Type B pancreatic cell (in vitro differentiated cells): ENCODE measurements at regions not wholly inside any gene's neighbourhood (a gene's known extent, or its start where the extent isn't known, plus 50 kb on each side); places are given as distances from the start of the nearest gene placed in this dataset.

Experiments used
- DNase-seq: peaks from one replicate; pipeline ENCODE4 v3.0.0; 2021; ENCODE audit warnings: mixed read lengths; ENCODE audit not compliant: unreplicated experiment; ENCODE audit errors: extremely low spot score
- H3K27ac Mint-ChIP-seq: 2 replicates; pipeline ENCODE4 v1.8.0; 2021; ENCODE audit warnings: mild to moderate bottlenecking, mixed read lengths
- H3K27me3 Mint-ChIP-seq: 2 replicates; pipeline ENCODE4 v1.8.0; 2021; ENCODE audit warnings: mixed read lengths
- H3K36me3 Mint-ChIP-seq: 2 replicates; pipeline ENCODE4 v1.8.0; 2021; ENCODE audit warnings: mixed read lengths
- H3K4me1 Mint-ChIP-seq: one replicate; pipeline ENCODE4 v1.8.0; 2021; ENCODE audit warnings: mixed read lengths; ENCODE audit not compliant: unreplicated experiment
- H3K4me3 Mint-ChIP-seq: 2 replicates; pipeline ENCODE4 v1.8.0; 2021; ENCODE audit warnings: mild to moderate bottlenecking, mixed read lengths
- H3K9me3 Mint-ChIP-seq: 2 replicates; pipeline ENCODE4 v1.8.0; 2021; ENCODE audit warnings: mixed read lengths
- TF ChIP-seq, protein P1 (sequence below): fragments of 200-600 bp; sonication (generic); conservative IDR thresholded peaks from 2 replicates; pipeline ENCODE4 v1.5.0; 2021; ENCODE audit warnings: antibody characterized with exemption, mild to moderate bottlenecking

DNA sequence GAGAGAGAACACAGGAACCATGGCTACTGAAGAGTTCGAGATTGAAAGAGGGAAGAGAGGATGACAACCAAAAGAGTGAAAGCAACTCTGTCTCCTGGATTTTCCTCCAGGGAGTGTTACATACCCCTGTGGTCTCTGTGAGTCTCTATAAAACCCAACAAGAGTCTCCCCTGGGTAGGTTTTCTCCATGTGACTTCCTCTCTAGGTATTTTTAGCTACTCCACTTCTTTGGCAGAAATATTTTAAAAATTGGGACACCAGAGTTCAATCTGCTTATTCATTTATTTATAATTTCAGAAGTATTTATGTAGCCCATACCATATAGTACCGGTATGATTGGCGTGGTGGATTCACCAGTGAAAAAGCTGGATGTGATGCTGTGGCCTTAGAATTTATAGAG is 671.7 kb upstream of the NR2F2 start:
- Mint-ChIP-seq H3K9me3 (no peaks in the 10 kb centered on the region), H3K4me3 (no peak overlapping the region), H3K4me1 (peaks cover 8% of the 10 kb centered on the region), H3K36me3 (no peaks in the 10 kb centered on the region), H3K27me3 (no peaks in the 10 kb centered on the region), H3K27ac (no peak overlapping the region)
- TF ChIP-seq, protein P1, sequence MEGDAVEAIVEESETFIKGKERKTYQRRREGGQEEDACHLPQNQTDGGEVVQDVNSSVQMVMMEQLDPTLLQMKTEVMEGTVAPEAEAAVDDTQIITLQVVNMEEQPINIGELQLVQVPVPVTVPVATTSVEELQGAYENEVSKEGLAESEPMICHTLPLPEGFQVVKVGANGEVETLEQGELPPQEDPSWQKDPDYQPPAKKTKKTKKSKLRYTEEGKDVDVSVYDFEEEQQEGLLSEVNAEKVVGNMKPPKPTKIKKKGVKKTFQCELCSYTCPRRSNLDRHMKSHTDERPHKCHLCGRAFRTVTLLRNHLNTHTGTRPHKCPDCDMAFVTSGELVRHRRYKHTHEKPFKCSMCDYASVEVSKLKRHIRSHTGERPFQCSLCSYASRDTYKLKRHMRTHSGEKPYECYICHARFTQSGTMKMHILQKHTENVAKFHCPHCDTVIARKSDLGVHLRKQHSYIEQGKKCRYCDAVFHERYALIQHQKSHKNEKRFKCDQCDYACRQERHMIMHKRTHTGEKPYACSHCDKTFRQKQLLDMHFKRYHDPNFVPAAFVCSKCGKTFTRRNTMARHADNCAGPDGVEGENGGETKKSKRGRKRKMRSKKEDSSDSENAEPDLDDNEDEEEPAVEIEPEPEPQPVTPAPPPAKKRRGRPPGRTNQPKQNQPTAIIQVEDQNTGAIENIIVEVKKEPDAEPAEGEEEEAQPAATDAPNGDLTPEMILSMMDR, result no peak
- no peak for DNase-seq

GRCh38 chr15:95659656-95660055 is 670.8 kb upstream of the NR2F2 start:
- Mint-ChIP-seq H3K27ac (no peak overlapping the region), H3K9me3 (no peaks in the 10 kb centered on the region)
- TF ChIP-seq, protein P1, result no peak

DNA sequence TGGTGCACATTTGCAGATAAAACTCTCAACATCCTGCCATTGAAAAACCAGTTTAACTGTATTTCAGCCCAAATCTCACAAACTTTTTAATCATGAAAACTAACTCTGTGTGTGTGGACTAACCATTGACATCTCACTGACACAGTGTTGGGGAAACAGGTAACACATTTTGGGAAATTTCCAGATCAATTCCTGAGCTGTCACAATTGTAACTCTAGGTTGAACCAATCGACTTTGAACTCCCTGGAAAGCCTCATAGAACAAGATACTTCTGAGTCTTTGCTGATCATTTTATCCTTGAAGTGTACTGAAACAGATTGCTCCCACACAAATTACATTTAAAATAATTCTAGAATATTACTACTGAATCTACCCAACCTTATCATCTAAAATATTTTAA is 667.9 kb upstream of the NR2F2 start:
- no peak overlapping the region for H3K27ac Mint-ChIP-seq
- no peaks in the 10 kb centered on the region for H3K27me3 Mint-ChIP-seq
- no peak for DNase-seq
- TF ChIP-seq, protein P1, result no peak
- peaks cover 15% of the 10 kb centered on the region for H3K4me1 Mint-ChIP-seq
- no peak overlapping the region for H3K4me3 Mint-ChIP-seq
- no peaks in the 10 kb centered on the region for H3K9me3 Mint-ChIP-seq
- no peaks in the 10 kb centered on the region for H3K36me3 Mint-ChIP-seq

More at GRCh38 chr15:95659656-95660055, 670.8 kb upstream of the NR2F2 start:
- H3K36me3 Mint-ChIP-seq, result no peaks in the 10 kb centered on the region
- H3K27me3 Mint-ChIP-seq, result no peaks in the 10 kb centered on the region
- H3K4me1 Mint-ChIP-seq, result peaks cover 8% of the 10 kb centered on the region
- no peak overlapping the region for H3K4me3 Mint-ChIP-seq
- no peak for DNase-seq

DNA sequence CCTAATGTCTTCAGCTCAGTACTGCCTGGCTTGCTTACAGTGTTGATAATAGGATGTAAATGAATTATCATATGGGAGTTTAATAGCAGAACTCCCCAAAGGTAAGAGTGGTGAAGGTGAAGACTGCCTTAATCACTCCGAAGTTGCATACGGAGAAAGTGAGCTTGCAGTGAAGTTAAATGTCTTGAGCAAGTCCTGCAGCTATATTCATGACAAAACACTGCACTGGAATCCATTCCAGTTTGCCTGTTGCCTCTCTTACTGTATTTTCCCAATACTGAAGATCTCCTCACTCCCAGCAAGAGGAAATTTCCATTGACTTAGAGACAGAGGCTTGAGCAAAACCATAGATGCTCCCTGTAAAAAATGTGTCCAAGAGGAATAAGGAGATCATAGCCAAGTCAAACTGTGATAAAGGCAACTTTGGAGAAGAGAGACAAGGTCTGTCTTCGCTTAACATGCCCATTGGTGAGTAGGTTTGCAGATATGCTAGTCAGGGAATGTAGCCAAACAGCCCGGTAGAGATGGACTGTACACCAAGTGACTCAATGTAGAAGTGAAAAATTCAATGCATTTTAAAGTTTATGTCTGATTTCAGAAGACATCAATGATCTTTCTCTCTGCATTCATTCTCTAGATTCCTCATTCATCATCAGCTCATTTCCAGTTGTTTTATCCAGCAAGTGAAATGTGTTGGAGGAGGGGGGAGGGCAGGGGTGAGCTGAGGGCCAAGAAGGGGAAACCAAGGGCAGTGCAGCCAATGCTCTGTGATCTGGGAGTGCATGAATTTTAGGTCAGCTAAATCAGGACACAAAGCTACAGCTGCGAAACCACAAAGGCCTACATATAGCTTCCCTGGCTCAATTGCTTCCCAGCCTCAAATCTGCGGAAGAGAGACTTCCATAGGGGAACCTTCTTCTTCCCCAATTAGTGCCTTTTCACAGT is 667.1 kb upstream of the NR2F2 start:
- TF ChIP-seq, protein P1, result no peak
- Mint-ChIP-seq H3K27ac (no peak overlapping the region), H3K4me1 (peaks cover 23% of the 10 kb centered on the region), H3K36me3 (no peaks in the 10 kb centered on the region), H3K9me3 (no peaks in the 10 kb centered on the region), H3K4me3 (no peak overlapping the region), H3K27me3 (peaks cover 4% of the 10 kb centered on the region)
- DNase-seq, result no peak

DNA sequence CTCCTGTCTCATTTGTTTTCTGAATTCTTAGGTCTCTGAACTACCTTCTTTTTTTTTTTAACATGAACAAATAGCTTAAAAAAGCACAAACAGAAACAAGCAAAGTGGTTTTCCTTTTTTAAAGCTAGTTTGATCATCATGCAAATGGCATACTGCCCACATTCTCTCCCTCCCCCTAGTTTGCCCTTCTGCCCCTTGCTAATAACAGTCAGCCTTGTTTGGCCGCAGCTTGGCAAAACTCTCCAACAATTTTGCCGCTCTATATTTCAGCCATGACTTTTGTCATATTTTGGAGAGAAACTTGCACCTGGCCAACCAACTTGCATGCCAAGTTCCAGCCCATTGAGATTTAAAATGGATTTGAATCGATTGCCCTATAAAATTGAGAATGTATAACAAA is 666.0 kb upstream of the NR2F2 start:
- H3K4me1 Mint-ChIP-seq, result peaks cover 31% of the 10 kb centered on the region
- TF ChIP-seq, protein P1, result no peak
- peaks cover 4% of the 10 kb centered on the region for H3K27me3 Mint-ChIP-seq
- H3K9me3 Mint-ChIP-seq, result no peaks in the 10 kb centered on the region
- no peaks in the 10 kb centered on the region for H3K36me3 Mint-ChIP-seq
- H3K27ac Mint-ChIP-seq, result no peak overlapping the region
- H3K4me3 Mint-ChIP-seq, result no peak overlapping the region
- DNase-seq, result no peak
